Right ventricle myocardium superior (tissue), 1 donor: ENCODE measurements at regions not wholly inside any gene's neighbourhood (a gene's known extent, or its start where the extent isn't known, plus 50 kb on each side); places are given as distances from the start of the nearest gene placed in this dataset.
A peak's percentile ranks its signal among the peaks of the same experiment; 100 is the strongest.
"Not testable (repeated sequence)": the region's sequence is repeated elsewhere in the genome, so short reads cannot be mapped to it uniquely, and the experiment has no call there.

Experiments used
- ATAC-seq: fragments of 200-7000 bp; cut with Tn5 transposase; one replicate; pipeline ENCODE4 v1.9.1; 2020; ENCODE audit warnings: mild to moderate bottlenecking; ENCODE audit not compliant: poor library complexity
- DNase-seq: peaks from one replicate; pipeline ENCODE4 v3.0.0-alpha.2; 2020
- intact Hi-C: fragments of 100-400 bp; cut with DNase I; formaldehyde crosslinking; loops from one replicate; pipeline ENCODE4 v1.11.2; 2022
- donor health status: DM: no; HTN: yes; CAD: no; lungs with severe emphysema.

- DNase-seq, intact Hi-C loops: not testable (repeated sequence)
- peak; percentile 73 for ATAC-seq
These were observed 225.0 kb upstream of the CDY1B start for GRCh38 chrY:24272852-24273251.

GRCh38 chrY:24270659-24271058, 222.8 kb upstream of the CDY1B start:
- intact Hi-C loops, ATAC-seq, DNase-seq: not testable (repeated sequence)

- intact Hi-C loops, DNase-seq, ATAC-seq: not testable (repeated sequence)
These were observed 214.4 kb upstream of the CDY1B start for GRCh38 chrY:24262176-24262575.

- DNase-seq, ATAC-seq, intact Hi-C loops: not testable (repeated sequence)
These were observed 213.6 kb upstream of the CDY1B start for GRCh38 chrY:24261417-24261816.

- DNase-seq, ATAC-seq, intact Hi-C loops: not testable (repeated sequence)
These were observed 202.5 kb upstream of the CDY1B start for GRCh38 chrY:24250218-24250860.
